Activated CD4-positive, alpha-beta memory T cell treated with anti-CD3 and anti-CD28 coated beads, Interleukin-2, amount 10 ng/mL, durations not matched to agents 7 days and 5 days (primary cell): ENCODE measurements at regions not wholly inside any gene's neighbourhood (a gene's known extent, or its start where the extent isn't known, plus 50 kb on each side); places are given as distances from the start of the nearest gene placed in this dataset.

Experiments
- CTCF ChIA-PET: fragments of 350-600 bp; sonication (Branson Sonifier 250); formaldehyde crosslinking; loops from one replicate; lab custom pipeline; 2021; ENCODE audit warnings: antibody characterized with exemption, inconsistent platforms; lab: Charles Lee
- POLR2A ChIA-PET: fragments of 350-600 bp; sonication (Branson Sonifier 250); formaldehyde crosslinking; loops from one replicate; lab custom pipeline; 2021; ENCODE audit warnings: antibody characterized with exemption; lab: Charles Lee
- DNase-seq: peaks from one replicate; pipeline ENCODE4 v3.0.0-alpha.2; 2020
- H3K27ac Mint-ChIP-seq: one replicate; pipeline ENCODE4 v1.8.0; 2021; ENCODE audit warnings: mild to moderate bottlenecking, mixed read lengths
- H3K27me3 Mint-ChIP-seq: one replicate; pipeline ENCODE4 v1.8.0; 2021; ENCODE audit warnings: mixed read lengths
- H3K36me3 Mint-ChIP-seq: one replicate; pipeline ENCODE4 v1.8.0; 2021; ENCODE audit warnings: low read depth, mixed read lengths
- H3K4me1 Mint-ChIP-seq: one replicate; pipeline ENCODE4 v1.8.0; 2021; ENCODE audit warnings: mixed read lengths
- H3K4me3 Mint-ChIP-seq: one replicate; pipeline ENCODE4 v1.8.0; 2021; ENCODE audit warnings: mild to moderate bottlenecking, mixed read lengths
- H3K9me3 Mint-ChIP-seq: one replicate; pipeline ENCODE4 v1.8.0; 2021; ENCODE audit warnings: mixed read lengths

DNA sequence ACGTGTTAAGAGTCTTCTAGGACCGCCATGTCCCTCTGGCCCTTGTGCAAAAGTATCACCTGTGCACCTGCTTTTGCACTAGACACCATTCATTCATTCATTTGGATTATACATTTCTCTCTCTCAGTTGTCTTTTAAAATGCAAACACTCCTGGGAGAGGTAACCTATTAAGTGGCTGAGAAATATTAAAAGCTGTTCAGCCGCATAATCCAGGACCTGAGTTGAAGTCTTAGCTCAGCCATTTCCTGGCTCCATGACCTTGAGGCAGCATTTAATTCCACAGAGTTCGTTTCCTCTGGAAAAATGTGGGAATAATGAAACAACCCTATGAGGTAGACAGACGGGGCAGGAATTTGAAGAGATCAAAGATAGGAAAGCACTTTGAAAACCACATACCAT lies 251.6 kb downstream of the RPS24 start:
- H3K4me1 Mint-ChIP-seq, result no peaks in the 10 kb centered on the region
- ChIA-PET POLR2A (no interaction called here), CTCF (no interaction called here)
- peaks cover 2% of the 10 kb centered on the region for H3K27me3 Mint-ChIP-seq
- DNase-seq, result no peak
- H3K27ac Mint-ChIP-seq, result no peak overlapping the region
- H3K4me3 Mint-ChIP-seq, result no peak overlapping the region
- no peaks in the 10 kb centered on the region for H3K36me3 Mint-ChIP-seq
- H3K9me3 Mint-ChIP-seq, result no peaks in the 10 kb centered on the region

DNA sequence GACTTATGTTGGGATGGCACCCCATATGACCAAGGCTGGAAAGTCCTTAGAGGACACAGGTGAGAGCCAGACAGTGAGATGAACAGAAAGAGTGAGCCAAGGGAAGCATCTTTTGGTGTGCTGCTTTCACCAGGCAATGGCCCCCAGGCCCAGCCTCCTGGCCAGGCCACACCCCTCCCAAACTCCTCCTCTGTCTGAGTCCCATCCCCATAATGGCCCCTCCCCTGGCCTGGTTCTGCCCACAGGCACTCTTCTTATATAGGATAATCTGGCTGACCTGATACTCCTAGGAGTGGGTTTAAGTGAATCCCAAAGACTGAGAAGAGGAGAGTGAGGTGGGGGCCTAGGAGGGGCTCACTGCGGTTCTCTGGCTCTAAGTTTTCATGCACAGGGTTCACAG lies 252.5 kb downstream of the RPS24 start:
- peaks cover 2% of the 10 kb centered on the region for H3K27me3 Mint-ChIP-seq
- H3K9me3 Mint-ChIP-seq, result no peaks in the 10 kb centered on the region
- H3K36me3 Mint-ChIP-seq, result no peaks in the 10 kb centered on the region
- no peak for DNase-seq
- H3K4me1 Mint-ChIP-seq, result no peaks in the 10 kb centered on the region
- no peak overlapping the region for H3K4me3 Mint-ChIP-seq
- ChIA-PET CTCF (no interaction called here), POLR2A (no interaction called here)
- H3K27ac Mint-ChIP-seq, result no peak overlapping the region

DNA sequence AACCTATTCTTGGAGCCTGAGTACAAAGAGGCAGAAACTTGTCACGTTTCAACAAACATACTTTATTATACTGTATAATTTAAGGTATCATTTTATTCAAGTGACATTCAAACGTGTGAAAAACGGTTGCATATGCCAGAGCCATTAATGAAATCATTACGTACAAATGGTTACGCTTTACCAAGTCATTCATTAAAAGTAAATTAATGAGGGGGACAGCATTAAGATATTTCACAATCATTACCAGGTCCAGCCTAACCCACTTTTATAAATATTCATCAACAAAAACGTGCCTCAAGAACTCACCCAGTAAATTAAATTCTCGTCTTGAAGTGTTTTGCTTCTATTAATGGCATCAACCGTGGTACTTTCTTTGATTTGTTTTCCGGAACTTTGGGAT lies 253.0 kb downstream of the RPS24 start:
- H3K27ac Mint-ChIP-seq, result no peak overlapping the region
- DNase-seq, result no peak
- H3K4me3 Mint-ChIP-seq, result no peak overlapping the region
- ChIA-PET CTCF (no interaction called here), POLR2A (no interaction called here)
- no peaks in the 10 kb centered on the region for H3K36me3 Mint-ChIP-seq
- no peaks in the 10 kb centered on the region for H3K9me3 Mint-ChIP-seq
- no peaks in the 10 kb centered on the region for H3K4me1 Mint-ChIP-seq
- H3K27me3 Mint-ChIP-seq, result peaks cover 2% of the 10 kb centered on the region

DNA sequence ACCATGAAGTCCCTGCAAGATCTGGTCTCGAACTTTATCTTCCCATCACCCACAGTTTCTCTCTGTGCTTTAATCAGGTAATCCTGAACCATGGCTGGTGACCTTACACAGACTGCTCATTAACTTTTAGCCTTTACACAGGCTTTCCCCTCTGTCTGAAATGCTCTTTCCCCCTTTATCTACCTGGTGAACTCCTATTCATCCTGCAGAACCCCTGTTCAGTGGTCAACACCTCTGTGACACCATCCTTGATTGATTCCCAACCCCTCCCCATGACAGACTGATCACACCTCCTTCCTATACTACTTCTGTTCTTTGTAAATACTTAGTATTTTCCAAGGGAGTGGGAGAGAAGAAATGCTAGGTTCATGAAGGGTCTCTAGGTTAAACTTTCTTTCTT lies 254.0 kb downstream of the RPS24 start:
- no peak overlapping the region for H3K27ac Mint-ChIP-seq
- H3K4me3 Mint-ChIP-seq, result no peak overlapping the region
- CTCF ChIA-PET, result no interaction called here
- H3K4me1 Mint-ChIP-seq, result no peaks in the 10 kb centered on the region
- no peaks in the 10 kb centered on the region for H3K36me3 Mint-ChIP-seq
- POLR2A ChIA-PET, result no interaction called here
- H3K27me3 Mint-ChIP-seq, result peaks cover 2% of the 10 kb centered on the region
- H3K9me3 Mint-ChIP-seq, result no peaks in the 10 kb centered on the region
- no peak for DNase-seq

DNA sequence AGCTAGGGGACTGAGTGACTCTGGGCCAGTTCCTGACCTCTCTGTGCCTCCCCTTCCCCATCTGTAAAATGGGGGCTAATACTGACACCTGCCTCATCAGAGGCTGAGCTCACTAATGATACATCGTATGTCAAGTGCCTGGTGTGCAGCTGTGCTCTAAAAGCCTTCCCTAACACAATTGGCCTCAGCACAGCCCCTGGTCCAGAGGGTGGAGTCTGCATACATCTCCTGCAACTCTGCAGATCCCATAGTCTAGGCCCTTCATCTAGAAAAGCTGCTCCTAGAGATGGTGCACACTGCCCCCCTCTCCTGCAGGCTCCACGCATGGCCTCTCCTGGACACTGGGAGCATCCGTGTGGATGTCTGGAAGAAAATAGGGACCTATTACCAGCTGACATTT lies 255.0 kb downstream of the RPS24 start:
- Mint-ChIP-seq H3K27me3 (no peaks in the 10 kb centered on the region), H3K4me3 (no peak overlapping the region), H3K9me3 (no peaks in the 10 kb centered on the region), H3K4me1 (no peaks in the 10 kb centered on the region), H3K36me3 (no peaks in the 10 kb centered on the region), H3K27ac (no peak overlapping the region)
- DNase-seq, result no peak
- ChIA-PET POLR2A (no interaction called here), CTCF (no interaction called here)

DNA sequence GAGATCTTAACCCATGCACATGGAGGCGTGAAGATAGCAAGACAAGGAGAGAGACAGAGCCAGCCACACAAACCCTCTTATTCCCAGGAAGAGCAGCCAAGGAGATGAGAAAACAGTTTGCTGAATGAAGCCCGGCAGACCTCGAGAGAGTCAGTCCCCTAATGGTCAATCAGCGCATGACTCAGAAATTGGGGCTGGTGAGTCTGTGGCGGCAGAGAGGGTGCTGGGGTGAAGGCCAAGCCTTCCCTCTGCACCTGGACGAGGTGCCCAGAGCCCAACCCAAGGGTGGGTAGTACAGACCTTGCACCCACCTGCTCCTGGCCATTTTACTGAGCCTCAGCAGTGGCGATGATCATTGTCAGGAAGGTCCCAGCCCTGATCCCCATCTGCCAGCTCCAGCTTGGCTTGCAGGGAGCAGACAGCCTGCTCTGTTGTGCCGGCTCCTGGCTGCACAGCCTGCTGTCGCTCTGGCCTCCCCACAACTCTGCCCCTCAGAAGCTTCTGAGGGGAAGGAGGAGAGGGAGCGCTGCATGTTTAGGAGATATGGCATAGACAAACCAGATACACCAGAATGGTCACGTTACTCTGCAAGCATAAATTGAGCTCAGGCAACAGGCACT lies 256.6 kb downstream of the RPS24 start:
- Mint-ChIP-seq H3K4me3 (no peak overlapping the region), H3K4me1 (no peaks in the 10 kb centered on the region), H3K27me3 (no peaks in the 10 kb centered on the region), H3K9me3 (no peaks in the 10 kb centered on the region), H3K36me3 (no peaks in the 10 kb centered on the region), H3K27ac (no peak overlapping the region)
- POLR2A ChIA-PET, result no interaction called here
- no peak for DNase-seq
- CTCF ChIA-PET, result no interaction called here

DNA sequence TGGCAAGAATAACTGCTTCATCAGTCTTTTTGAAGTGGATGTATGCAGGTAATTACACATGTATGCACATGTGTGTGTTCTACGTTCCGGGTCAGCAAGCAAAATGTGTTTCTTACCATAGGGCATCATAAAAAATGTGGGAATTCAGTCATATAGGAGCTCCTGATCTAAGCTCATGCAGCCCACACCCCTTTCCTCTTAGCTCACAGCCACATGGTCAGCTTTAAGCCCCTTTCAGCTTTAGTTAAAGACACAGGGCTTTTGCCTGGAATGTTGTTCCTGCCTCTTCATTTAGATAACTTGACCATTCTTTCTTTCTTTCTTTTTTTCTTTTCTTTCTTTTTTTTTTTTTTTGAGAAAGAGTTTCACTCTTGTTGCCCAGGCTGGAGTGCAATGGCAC lies 258.1 kb downstream of the RPS24 start:
- H3K27me3 Mint-ChIP-seq, result no peaks in the 10 kb centered on the region
- H3K4me1 Mint-ChIP-seq, result no peaks in the 10 kb centered on the region
- ChIA-PET CTCF (interaction anchor here (0.8 kb wide), 1 partner anchor 11 kb away, joined by 4 read pairs; no protein-coding TSS in a partner anchor), POLR2A (no interaction called here)
- no peak overlapping the region for H3K27ac Mint-ChIP-seq
- no peaks in the 10 kb centered on the region for H3K36me3 Mint-ChIP-seq
- no peak for DNase-seq
- no peak overlapping the region for H3K4me3 Mint-ChIP-seq
- H3K9me3 Mint-ChIP-seq, result no peaks in the 10 kb centered on the region

DNA sequence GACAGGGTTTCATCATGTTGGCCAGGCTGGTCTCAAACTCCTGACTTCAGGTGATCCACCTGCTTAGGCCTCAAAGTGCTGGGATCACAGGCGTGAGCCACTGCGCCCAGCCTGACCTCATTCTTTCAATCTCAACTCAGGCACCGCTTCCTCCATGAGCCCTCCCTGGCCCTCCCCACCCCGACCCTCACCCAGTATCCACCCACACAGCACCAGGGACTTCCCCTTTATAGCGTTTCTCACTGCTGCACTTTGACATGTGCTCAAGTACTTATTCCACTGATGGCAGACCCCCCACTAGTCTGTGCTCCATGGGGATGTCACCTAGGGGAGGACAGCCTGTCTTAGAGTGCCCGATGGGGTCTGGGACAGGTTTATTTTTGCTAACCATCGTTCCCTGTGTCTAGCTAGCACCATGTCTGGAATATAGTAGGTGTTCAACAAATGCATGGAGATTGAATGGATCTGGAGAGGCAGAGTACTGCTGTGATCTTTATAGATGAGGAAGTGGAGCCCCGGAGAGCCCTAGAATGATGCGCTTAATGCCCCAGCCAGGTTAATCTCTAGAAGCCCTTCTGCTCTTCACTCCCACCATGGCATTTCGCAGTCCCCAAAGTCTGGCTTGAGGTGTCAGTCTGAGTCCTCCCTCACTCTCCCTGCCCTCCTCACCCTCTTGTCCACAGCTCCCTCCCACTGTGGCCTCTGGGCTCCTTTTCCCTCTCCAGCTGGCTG lies 258.8 kb downstream of the RPS24 start:
- no peak overlapping the region for H3K4me3 Mint-ChIP-seq
- H3K36me3 Mint-ChIP-seq, result no peaks in the 10 kb centered on the region
- ChIA-PET CTCF (interaction anchor here (0.8 kb wide), 1 partner anchor 10 kb away, joined by 4 read pairs; no protein-coding TSS in a partner anchor), POLR2A (no interaction called here)
- H3K9me3 Mint-ChIP-seq, result no peaks in the 10 kb centered on the region
- no peaks in the 10 kb centered on the region for H3K27me3 Mint-ChIP-seq
- H3K27ac Mint-ChIP-seq, result no peak overlapping the region
- DNase-seq, result no peak
- H3K4me1 Mint-ChIP-seq, result no peaks in the 10 kb centered on the region

DNA sequence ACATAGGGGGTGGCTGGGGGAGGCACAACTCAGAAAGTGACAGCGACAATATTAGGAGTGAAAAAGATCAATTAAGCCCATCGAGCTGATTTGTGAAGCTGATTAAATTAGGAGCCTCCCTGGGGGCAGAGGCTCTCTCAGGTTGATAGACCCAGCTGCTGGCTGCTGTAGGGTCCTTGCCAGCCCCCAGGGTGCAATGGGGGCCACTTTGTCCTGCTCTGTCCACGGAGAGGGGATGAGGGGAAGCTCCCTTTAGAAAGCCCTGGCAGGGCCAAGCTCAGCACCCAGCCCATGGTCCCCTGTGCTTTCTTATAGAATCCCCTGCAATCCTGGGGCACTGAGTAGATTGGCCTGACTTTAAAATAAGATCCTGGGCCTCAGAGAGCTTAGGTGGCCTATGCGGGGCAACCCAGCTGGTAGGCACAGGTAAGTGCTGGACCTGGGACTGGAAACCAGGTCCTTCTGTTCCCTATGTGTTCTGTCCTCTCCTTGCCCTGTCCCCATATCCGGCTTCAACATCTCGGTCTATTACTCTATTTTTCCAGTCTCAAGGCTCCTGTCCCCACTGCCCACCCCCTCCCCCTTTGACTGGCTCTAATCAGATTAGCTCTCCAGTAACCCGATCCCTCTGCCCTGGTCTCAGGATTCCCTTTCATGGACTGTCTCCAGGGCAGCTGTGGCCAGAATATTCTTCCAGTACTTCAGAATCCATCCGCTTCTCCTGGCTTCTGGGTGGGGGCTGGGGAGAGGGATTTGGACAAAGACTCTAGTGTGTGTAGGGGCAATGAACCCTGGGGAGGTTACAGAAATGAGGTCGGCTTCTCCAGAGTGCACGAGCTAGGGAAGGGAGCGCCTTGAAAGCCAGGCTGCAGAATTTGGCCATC lies 259.6 kb downstream of the RPS24 start:
- Mint-ChIP-seq H3K4me3 (no peak overlapping the region), H3K27me3 (no peaks in the 10 kb centered on the region), H3K9me3 (no peaks in the 10 kb centered on the region), H3K4me1 (no peaks in the 10 kb centered on the region), H3K36me3 (no peaks in the 10 kb centered on the region), H3K27ac (no peak overlapping the region)
- no peak for DNase-seq
- ChIA-PET CTCF (interaction anchor here (0.6 kb wide), 1 partner anchor 48 kb away, joined by 4 read pairs; no protein-coding TSS in a partner anchor), POLR2A (no interaction called here)

DNA sequence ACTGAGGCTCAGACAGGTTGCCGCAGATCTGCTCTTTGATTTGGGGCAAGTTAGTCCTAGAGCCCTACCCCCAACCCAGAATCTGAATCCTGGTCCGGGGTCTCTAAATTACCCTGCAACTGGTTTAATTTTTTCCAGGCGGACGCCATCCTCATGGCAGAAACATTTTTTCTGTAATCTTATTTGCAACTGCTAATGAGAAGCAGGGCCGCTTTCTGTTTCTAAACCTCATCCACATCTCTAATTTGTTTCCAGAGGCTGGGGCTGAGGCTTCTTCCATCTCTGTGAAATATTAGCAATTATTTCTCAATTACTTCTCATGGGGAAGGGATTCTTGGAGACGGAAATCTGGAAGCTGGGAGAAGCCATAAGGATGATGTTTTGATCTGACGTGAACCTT lies 261.6 kb downstream of the RPS24 start:
- H3K4me1 Mint-ChIP-seq, result no peaks in the 10 kb centered on the region
- DNase-seq, result no peak
- H3K36me3 Mint-ChIP-seq, result no peaks in the 10 kb centered on the region
- H3K27ac Mint-ChIP-seq, result no peak overlapping the region
- H3K4me3 Mint-ChIP-seq, result no peak overlapping the region
- no peaks in the 10 kb centered on the region for H3K27me3 Mint-ChIP-seq
- POLR2A ChIA-PET, result no interaction called here
- CTCF ChIA-PET, result no interaction called here
- H3K9me3 Mint-ChIP-seq, result no peaks in the 10 kb centered on the region

DNA sequence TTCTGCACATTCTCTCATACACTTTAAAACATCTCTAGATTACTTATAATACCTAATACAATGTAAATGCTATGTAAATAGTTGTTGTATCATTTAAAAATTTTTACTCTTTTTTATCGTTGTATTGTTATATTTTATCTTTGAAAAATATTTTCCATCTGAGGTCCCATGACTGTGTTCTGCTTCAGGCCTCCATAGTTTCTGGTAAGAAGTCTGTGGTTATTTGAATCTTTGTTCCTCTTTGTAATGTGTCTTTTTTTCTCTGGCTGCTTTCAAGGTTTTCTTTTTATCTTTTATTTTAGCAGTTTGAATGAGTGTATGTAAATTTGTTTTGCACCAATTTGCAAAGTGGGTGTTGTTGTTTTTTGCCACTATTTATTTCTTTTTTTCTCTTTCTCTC lies 263.1 kb downstream of the RPS24 start:
- CTCF ChIA-PET, result no interaction called here
- no peak for DNase-seq
- no peaks in the 10 kb centered on the region for H3K27me3 Mint-ChIP-seq
- peaks cover 2% of the 10 kb centered on the region for H3K4me1 Mint-ChIP-seq
- POLR2A ChIA-PET, result no interaction called here
- H3K27ac Mint-ChIP-seq, result no peak overlapping the region
- no peaks in the 10 kb centered on the region for H3K36me3 Mint-ChIP-seq
- H3K9me3 Mint-ChIP-seq, result peaks cover 2% of the 10 kb centered on the region
- no peak overlapping the region for H3K4me3 Mint-ChIP-seq

DNA sequence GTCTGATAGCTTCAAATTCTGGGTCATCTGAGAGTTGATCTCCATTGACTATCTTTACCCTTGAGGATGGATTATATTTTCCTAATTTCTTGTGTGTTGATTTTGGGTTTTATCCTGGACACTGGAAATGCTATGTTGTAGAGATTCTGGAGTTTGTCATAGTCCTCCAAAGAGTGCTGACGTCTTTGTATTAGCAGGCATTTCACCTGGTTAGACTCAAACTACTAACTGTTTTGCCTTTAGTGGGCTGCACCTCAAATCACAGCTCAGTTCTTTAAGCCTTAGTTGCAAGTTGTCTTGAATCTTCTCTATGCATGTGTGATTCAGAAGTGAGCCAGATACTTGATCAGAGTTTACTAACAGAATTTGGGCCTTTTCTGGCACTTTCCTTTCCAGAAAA lies 264.3 kb downstream of the RPS24 start:
- peaks cover 2% of the 10 kb centered on the region for H3K9me3 Mint-ChIP-seq
- H3K4me1 Mint-ChIP-seq, result peaks cover 13% of the 10 kb centered on the region
- H3K27me3 Mint-ChIP-seq, result no peaks in the 10 kb centered on the region
- ChIA-PET POLR2A (no interaction called here), CTCF (interaction anchor here (1.1 kb wide), 1 partner anchor 250 kb away, joined by 3 read pairs; no protein-coding TSS in a partner anchor)
- H3K27ac Mint-ChIP-seq, result no peak overlapping the region
- no peaks in the 10 kb centered on the region for H3K36me3 Mint-ChIP-seq
- no peak for DNase-seq
- H3K4me3 Mint-ChIP-seq, result no peak overlapping the region

DNA sequence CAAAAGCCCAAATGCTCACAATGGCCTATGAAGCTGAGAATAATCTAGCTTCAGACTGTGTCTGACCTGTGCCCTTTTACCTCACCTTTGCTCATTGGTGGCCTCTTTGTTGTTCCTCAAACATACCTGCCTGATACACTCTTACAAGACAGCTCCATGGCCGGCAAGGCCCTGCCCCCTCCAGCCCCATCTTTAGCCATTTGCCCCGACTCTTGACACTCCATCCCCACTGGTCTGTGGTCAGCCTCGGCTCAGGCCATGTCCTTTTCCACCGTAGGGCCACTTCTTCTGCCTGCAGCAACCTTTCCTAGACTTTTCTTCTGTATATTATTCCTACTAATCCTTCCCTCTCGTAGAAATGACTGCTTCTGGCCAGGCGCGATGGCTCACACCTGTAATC lies 265.2 kb downstream of the RPS24 start:
- Mint-ChIP-seq H3K36me3 (no peaks in the 10 kb centered on the region), H3K27me3 (no peaks in the 10 kb centered on the region), H3K9me3 (peaks cover 2% of the 10 kb centered on the region), H3K4me1 (peaks cover 18% of the 10 kb centered on the region), H3K4me3 (no peak overlapping the region), H3K27ac (no peak overlapping the region)
- peak; percentile 3 for DNase-seq
- ChIA-PET CTCF (interaction anchor here (1.1 kb wide), 1 partner anchor 251 kb away, joined by 3 read pairs; no protein-coding TSS in a partner anchor), POLR2A (no interaction called here)
